Endothelial cell of umbilical vein (primary cell): ENCODE measurements at regions not wholly inside any gene's neighbourhood (a gene's known extent, or its start where the extent isn't known, plus 50 kb on each side); places are given as distances from the start of the nearest gene placed in this dataset.

ENCODE experiments used
- BruUV-seq: library from RNA; stranded (reverse); fragments of 400-500 nt; replicated peaks from 2 replicates; lab custom pipeline; 2021; lab: Mats Ljungman, UMichigan
- CTCF ChIA-PET: fragments of 300-600, 350-600 bp; sonication (Branson Sonifier 250); formaldehyde crosslinking; loops from one replicate; lab custom pipeline; 2021; ENCODE audit warnings: antibody characterized with exemption, inconsistent platforms; lab: Charles Lee
- POLR2A ChIA-PET: fragments of 300-600, 350-600 bp; sonication (Branson Sonifier 250); formaldehyde crosslinking; loops from one replicate; lab custom pipeline; 2021; ENCODE audit warnings: antibody characterized with exemption, inconsistent platforms; lab: Charles Lee
- DNase-seq: peaks from one replicate; pipeline ENCODE4 v3.0.0-alpha.2; 2011; ENCODE audit warnings: low read depth, low spot score
- FAIRE-seq: peaks from 2 replicates; lab custom pipeline; 2011; peaks lifted over from hg19 to GRCh38; lab: Jason Lieb, UNC
- H2AFZ ChIP-seq: 2 replicates; pipeline ENCODE4 v1.6.0; 2012; ENCODE audit warnings: low read depth, low read length, control low read depth, inconsistent platforms
- H3K27ac ChIP-seq: 2 replicates; pipeline ENCODE4 v1.5.1; 2011; ENCODE audit warnings: low read depth, mild to moderate bottlenecking, control low read depth, low read length, moderate library complexity; ENCODE audit not compliant: insufficient read depth
- H3K27me3 ChIP-seq, 2 experiments: 2 replicates each; pipeline versions ENCODE4 v1.6.0 to v1.6.1; 2011; ENCODE audit warnings: low read length in 2 of 2, mixed read lengths in 1 of 2; ENCODE audit not compliant: control insufficient read depth in 2 of 2, insufficient read depth in 2 of 2
- H3K36me3 ChIP-seq, 2 experiments: 2 replicates in 1 of 2; 3 replicates in 1 of 2; pipeline ENCODE4 v1.5.1; 2011; ENCODE audit warnings: low read length in 2 of 2, mild to moderate bottlenecking in 1 of 2, moderate library complexity in 1 of 2; ENCODE audit not compliant: control insufficient read depth in 2 of 2, insufficient read depth in 2 of 2; ENCODE audit errors: extremely low read depth in 1 of 2
- H3K4me1 ChIP-seq: 3 replicates; pipeline ENCODE4 v1.5.1; 2011; ENCODE audit warnings: mild to moderate bottlenecking, low read length; ENCODE audit not compliant: control insufficient read depth, insufficient read depth; ENCODE audit errors: extremely low read depth
- H3K4me2 ChIP-seq: 2 replicates; pipeline ENCODE4 v1.6.1; 2011; ENCODE audit warnings: low read length, control low read depth, mixed read lengths; ENCODE audit not compliant: insufficient read depth
- H3K4me3 ChIP-seq, 3 experiments: fragments of 200-600 bp in 1 of 3; sonication (generic), shearing (Covaris generic) in 1 of 3; replicated peaks in 1 of 3; 2 replicates each; pipeline ENCODE4 v1.5.1; 2011 to 2016; ENCODE audit warnings: control low read depth in 3 of 3, low read length in 3 of 3, mild to moderate bottlenecking in 2 of 3, inconsistent platforms in 1 of 3, low read depth in 1 of 3, moderate library complexity in 1 of 3; ENCODE audit not compliant: insufficient read depth in 1 of 3
- H3K79me2 ChIP-seq: 2 replicates; pipeline ENCODE4 v1.6.0; 2012; ENCODE audit warnings: low read length, inconsistent platforms; ENCODE audit not compliant: control insufficient read depth, insufficient read depth
- H3K9ac ChIP-seq: replicated peaks from 2 replicates; pipeline ENCODE3; 2011; ENCODE audit warnings: low read length, control low read depth; ENCODE audit not compliant: insufficient read depth; ENCODE audit errors: extremely low read depth
- H3K9me1 ChIP-seq: replicated peaks from 3 replicates; pipeline ENCODE4 v1.6.0; 2011; ENCODE audit warnings: mild to moderate bottlenecking, low read length; ENCODE audit not compliant: control insufficient read depth, insufficient read depth; ENCODE audit errors: extremely low read depth
- H3K9me3 ChIP-seq: replicated peaks from 2 replicates; pipeline ENCODE4 v1.5.1; 2012; ENCODE audit warnings: low read length, inconsistent platforms; ENCODE audit not compliant: control insufficient read depth, insufficient read depth
- H4K20me1 ChIP-seq: replicated peaks from 2 replicates; pipeline ENCODE3; 2011; ENCODE audit warnings: mild to moderate bottlenecking, low read length; ENCODE audit not compliant: control insufficient read depth, insufficient read depth; ENCODE audit errors: extremely low read depth
- EZH2 ChIP-seq: IDR thresholded peaks from 2 replicates; pipeline ENCODE4 v1.6.1; 2012; ENCODE audit warnings: borderline replicate concordance, low read depth, mild to moderate bottlenecking, moderate library complexity, low read length, inconsistent platforms; ENCODE audit not compliant: severe bottlenecking
- FOS ChIP-seq: IDR thresholded peaks from 2 replicates; pipeline ENCODE4 v1.6.1; 2011; ENCODE audit warnings: mild to moderate bottlenecking, low read length, moderate library complexity, borderline replicate concordance; ENCODE audit not compliant: insufficient read depth
- GATA2 ChIP-seq: IDR thresholded peaks from 2 replicates; pipeline ENCODE4 v1.7.0; 2011; ENCODE audit warnings: low read depth, mild to moderate bottlenecking, moderate library complexity, mixed read lengths, low read length; ENCODE audit not compliant: insufficient read length, insufficient read depth
- JUN ChIP-seq: IDR thresholded peaks from 2 replicates; pipeline ENCODE4 v1.6.1; 2011; ENCODE audit warnings: borderline replicate concordance, low read depth; ENCODE audit not compliant: insufficient read length, insufficient read depth
- MYC ChIP-seq: IDR thresholded peaks from one replicate; pipeline ENCODE4 v1.6.1; 2011; ENCODE audit warnings: mild to moderate bottlenecking, low read depth, low read length
- POLR2A ChIP-seq: IDR thresholded peaks from 2 replicates; pipeline ENCODE4 v1.6.1; 2012; ENCODE audit warnings: low read depth, mild to moderate bottlenecking, control low read depth, low read length
- POLR2AphosphoS5 ChIP-seq: IDR thresholded peaks from 2 replicates; pipeline ENCODE4 v1.6.1; 2012; ENCODE audit warnings: low read depth, mild to moderate bottlenecking, control low read depth, low read length, moderate library complexity; ENCODE audit not compliant: insufficient read depth
- dilution Hi-C: fragments of 300-500 bp; cut with MboI; formaldehyde crosslinking; loops from one replicate; pipeline ENCODE4 v1.15.0; 2019; ENCODE audit warnings: low sequenced_read_pairs; ENCODE audit not compliant: extremely low pct_ligation_motif_present
- intact Hi-C: fragments of 100-400 bp; cut with micrococcal nuclease; formaldehyde crosslinking; loops from one replicate; pipeline ENCODE4 v1.10.0; 2022
- TF ChIP-seq, protein P1 (sequence below), 2 donors: IDR thresholded peaks; 1 replicate in 1 of 2; 2 replicates in 1 of 2; pipeline ENCODE4 v1.5.1; 2011; ENCODE audit warnings: low read length in 2 of 2, mild to moderate bottlenecking in 2 of 2, moderate library complexity in 2 of 2, control low read depth in 1 of 2, inconsistent platforms in 1 of 2, low read depth in 1 of 2; ENCODE audit not compliant: insufficient read depth in 1 of 2; ENCODE audit errors: extremely low read depth in 1 of 2
- TF ChIP-seq, protein P2 (sequence below): IDR thresholded peaks from 2 replicates; pipeline ENCODE4 v1.6.1; 2011; ENCODE audit not compliant: insufficient read depth, insufficient read length

DNA sequence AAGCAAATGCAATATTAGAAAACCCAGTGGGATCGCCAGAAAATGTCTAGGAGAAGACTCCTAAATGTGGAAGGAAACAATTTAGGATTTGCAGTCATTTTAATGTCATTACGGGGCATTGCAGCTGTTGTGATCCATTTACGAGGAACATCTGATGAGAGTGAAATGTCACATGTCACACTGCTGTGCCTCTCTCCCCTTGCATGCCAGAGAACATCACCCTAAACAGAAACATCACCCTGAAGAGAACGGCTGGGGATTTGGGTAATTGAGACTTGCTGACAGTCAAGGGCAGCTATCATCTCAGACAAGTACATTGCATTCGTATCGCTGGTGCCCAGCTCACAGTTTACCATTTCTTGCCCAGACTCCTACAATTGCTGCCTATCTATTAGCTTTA is 785.7 kb upstream of the POM121L12 start:
- ChIA-PET POLR2A (no interaction called here), CTCF (no interaction called here)
- no peaks in the 10 kb centered on the region for H3K9me3 ChIP-seq
- H4K20me1 ChIP-seq, result no peaks in the 10 kb centered on the region
- no peak for DNase-seq
- no peaks in the 10 kb centered on the region for H3K9me1 ChIP-seq
- no peaks in the 10 kb centered on the region for H3K4me1 ChIP-seq
- H3K79me2 ChIP-seq, result no peaks in the 10 kb centered on the region
- H3K9ac ChIP-seq, result no peak overlapping the region
- dilution Hi-C loops (no loop called here), intact Hi-C loops (no loop called here)
- H3K27ac ChIP-seq, result no peak overlapping the region
- H3K27me3 ChIP-seq, result no peaks in the 10 kb centered on the region
- no peak for FAIRE-seq
- TF ChIP-seq FOS (no peak), POLR2AphosphoS5 (no peak), EZH2 (no peak)
- no peak overlapping the region for H3K4me3 ChIP-seq
- H3K36me3 ChIP-seq, result no peaks in the 10 kb centered on the region
- H2AFZ ChIP-seq, result no peak overlapping the region
- BruUV-seq, result no TSS peak
- H3K4me2 ChIP-seq, result no peak overlapping the region

DNA sequence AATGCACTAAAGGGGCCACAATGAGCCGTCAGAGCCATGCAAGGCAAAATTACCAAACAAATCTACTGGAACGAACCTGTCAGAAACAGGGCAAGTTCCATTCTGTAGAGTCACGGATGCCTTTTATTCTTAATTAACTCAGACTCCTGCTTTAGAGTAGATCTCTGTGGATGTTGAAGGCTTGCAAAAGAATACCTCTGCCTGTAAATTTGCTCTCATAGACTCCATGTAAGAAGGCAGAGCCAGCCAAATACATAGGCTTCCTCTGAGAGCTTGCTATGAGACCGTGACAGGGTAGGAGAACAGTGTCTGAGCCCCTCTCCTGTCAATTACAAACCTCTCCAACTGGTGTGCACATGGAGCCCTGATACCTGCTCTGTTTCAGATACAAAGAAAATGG is 787.9 kb upstream of the POM121L12 start:
- Histone ChIP-seq H3K27me3 (no peaks in the 10 kb centered on the region), H3K36me3 (no peaks in the 10 kb centered on the region), H3K27ac (no peak overlapping the region), H3K4me3 (no peak overlapping the region), H3K79me2 (no peaks in the 10 kb centered on the region), H4K20me1 (no peaks in the 10 kb centered on the region), H3K9ac (no peak overlapping the region), H3K9me3 (no peaks in the 10 kb centered on the region), H3K9me1 (no peaks in the 10 kb centered on the region), H3K4me2 (no peak overlapping the region), H2AFZ (no peak overlapping the region), H3K4me1 (no peaks in the 10 kb centered on the region)
- intact Hi-C loops (no loop called here), dilution Hi-C loops (no loop called here)
- ChIA-PET CTCF (no interaction called here), POLR2A (no interaction called here)
- no TSS peak for BruUV-seq
- TF ChIP-seq, protein P1, sequence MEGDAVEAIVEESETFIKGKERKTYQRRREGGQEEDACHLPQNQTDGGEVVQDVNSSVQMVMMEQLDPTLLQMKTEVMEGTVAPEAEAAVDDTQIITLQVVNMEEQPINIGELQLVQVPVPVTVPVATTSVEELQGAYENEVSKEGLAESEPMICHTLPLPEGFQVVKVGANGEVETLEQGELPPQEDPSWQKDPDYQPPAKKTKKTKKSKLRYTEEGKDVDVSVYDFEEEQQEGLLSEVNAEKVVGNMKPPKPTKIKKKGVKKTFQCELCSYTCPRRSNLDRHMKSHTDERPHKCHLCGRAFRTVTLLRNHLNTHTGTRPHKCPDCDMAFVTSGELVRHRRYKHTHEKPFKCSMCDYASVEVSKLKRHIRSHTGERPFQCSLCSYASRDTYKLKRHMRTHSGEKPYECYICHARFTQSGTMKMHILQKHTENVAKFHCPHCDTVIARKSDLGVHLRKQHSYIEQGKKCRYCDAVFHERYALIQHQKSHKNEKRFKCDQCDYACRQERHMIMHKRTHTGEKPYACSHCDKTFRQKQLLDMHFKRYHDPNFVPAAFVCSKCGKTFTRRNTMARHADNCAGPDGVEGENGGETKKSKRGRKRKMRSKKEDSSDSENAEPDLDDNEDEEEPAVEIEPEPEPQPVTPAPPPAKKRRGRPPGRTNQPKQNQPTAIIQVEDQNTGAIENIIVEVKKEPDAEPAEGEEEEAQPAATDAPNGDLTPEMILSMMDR (IDR thresholded peaks at IDR 0.05; ENCODE audit: extremely low read depth in 1 of 2, insufficient read depth in 1 of 2, low read depth in 1 of 2, low read length in 2 of 2), result no peak
- TF ChIP-seq JUN (no peak), FOS (no peak), GATA2 (no peak), EZH2 (no peak), POLR2AphosphoS5 (no peak), POLR2A (no peak), MYC (no peak)
- TF ChIP-seq, protein P2, sequence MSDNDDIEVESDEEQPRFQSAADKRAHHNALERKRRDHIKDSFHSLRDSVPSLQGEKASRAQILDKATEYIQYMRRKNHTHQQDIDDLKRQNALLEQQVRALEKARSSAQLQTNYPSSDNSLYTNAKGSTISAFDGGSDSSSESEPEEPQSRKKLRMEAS, result no peak
- no peak for DNase-seq
- FAIRE-seq, result no peak
